ENCODE measurements at regions not wholly inside any gene's neighbourhood (a gene's known extent, or its start where the extent isn't known, plus 50 kb on each side); places are given as distances from the start of the nearest gene placed in this dataset.
"Not testable (repeated sequence)": the region's sequence is repeated elsewhere in the genome, so short reads cannot be mapped to it uniquely, and the experiment has no call there.

DNA sequence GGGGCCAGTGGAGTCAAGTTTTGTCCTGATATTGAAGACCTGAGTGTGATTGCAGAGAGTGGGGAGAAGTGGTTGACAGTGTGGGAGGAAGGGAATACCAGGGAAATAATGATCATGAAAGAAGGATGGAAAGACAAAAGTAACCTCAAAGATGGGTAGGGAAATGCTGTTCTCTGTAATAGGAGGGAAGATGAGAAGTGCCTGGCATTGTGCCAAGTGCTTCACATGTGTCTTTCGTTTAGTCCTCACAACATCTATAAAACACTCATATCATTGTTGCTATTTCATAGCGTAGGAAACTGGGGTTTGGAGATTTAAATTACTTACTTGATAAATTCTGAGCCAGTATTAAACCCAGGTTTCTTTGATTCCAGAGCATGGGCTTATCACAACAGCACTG is 472.3 kb downstream of the LRRC70 start:
- WGBS, 2 donors = 54 to 67% methylated on average over 2 of the region's 2 CpGs
- Histone ChIP-seq H3K27ac (ENCODE audit: low read depth in 2 of 2, low read length in 1 of 2) (no peak overlapping the region), H3K4me1 (ENCODE audit: control insufficient read depth in 2 of 2, insufficient read depth in 2 of 2, low read length in 1 of 2) (no peaks in the 10 kb centered on the region)

DNA sequence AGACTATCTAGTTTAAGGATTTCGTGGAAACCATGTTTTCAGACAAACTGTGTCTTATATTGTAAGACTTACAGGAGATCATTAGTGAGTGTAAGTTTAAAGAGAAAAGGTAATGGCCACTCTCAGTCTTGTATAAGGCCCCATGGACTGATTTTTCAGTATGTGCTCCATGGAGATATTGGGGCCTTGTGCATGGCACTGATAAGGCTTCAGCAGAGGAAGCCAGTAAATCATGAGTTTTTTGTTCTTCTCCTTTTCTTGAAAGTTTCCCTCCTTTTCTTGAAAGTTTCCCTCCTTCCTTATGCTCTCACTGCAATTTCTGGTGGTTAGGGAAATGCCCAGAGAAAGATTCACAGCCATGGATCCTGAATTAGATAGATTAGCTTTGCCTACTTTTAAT is 471.3 kb downstream of the LRRC70 start:
- Histone ChIP-seq H3K27ac (ENCODE audit: low read depth in 2 of 2, low read length in 1 of 2) (no peak overlapping the region), H3K4me3 (ENCODE audit: low read depth in 1 of 2, low read length in 2 of 2) (no peak overlapping the region)

More for the DNA sequence above, 472.3 kb downstream of the LRRC70 start:
- H3K4me3 ChIP-seq (ENCODE audit: low read depth in 1 of 2, low read length in 2 of 2) = no peak overlapping the region
- no peaks in the 10 kb centered on the region for H3K27me3 ChIP-seq (ENCODE audit: control insufficient read depth in 1 of 2, insufficient read depth in 2 of 2, low read length in 2 of 2)
- H3K36me3 ChIP-seq (ENCODE audit: control insufficient read depth in 2 of 2, insufficient read depth in 2 of 2, low read length in 1 of 2) = no peaks in the 10 kb centered on the region
- no peaks in the 10 kb centered on the region for H3K9me3 ChIP-seq (ENCODE audit: control insufficient read depth in 2 of 2, insufficient read depth in 1 of 2, low read depth in 1 of 2, low read length in 1 of 2)

DNA sequence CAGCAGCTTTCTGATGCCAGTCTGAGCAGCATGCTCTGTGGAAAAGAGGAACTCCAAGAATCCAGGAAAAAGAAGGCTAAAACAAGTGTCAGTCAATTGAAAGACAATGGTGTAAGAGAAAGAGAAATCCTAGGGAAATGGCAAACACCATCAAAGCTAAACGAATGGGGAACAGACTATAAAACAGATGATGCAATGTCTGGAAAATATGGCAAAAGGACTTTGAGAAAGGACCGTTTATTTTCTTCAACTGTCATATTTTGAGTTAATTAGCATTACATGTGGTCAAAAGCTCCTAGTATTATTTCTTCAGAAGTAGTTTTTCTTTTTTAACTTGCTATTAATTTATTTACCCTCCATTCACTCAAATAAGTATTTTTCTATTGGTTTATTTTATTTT is 465.2 kb downstream of the LRRC70 start:
- no peaks in the 10 kb centered on the region for H3K9me3 ChIP-seq (ENCODE audit: control insufficient read depth in 2 of 2, insufficient read depth in 1 of 2, low read depth in 1 of 2, low read length in 1 of 2)
- no peaks in the 10 kb centered on the region for H3K27me3 ChIP-seq (ENCODE audit: control insufficient read depth in 1 of 2, insufficient read depth in 2 of 2, low read length in 2 of 2)
- no peaks in the 10 kb centered on the region for H3K4me1 ChIP-seq (ENCODE audit: control insufficient read depth in 2 of 2, insufficient read depth in 2 of 2, low read length in 1 of 2)
- 34 to 46% methylated on average over 2 of the region's 2 CpGs for WGBS, 2 donors
- H3K36me3 ChIP-seq (ENCODE audit: control insufficient read depth in 2 of 2, insufficient read depth in 2 of 2, low read length in 1 of 2) = no peaks in the 10 kb centered on the region
- no peak overlapping the region for H3K4me3 ChIP-seq (ENCODE audit: low read depth in 1 of 2, low read length in 2 of 2)
- no peak overlapping the region for H3K27ac ChIP-seq (ENCODE audit: low read depth in 2 of 2, low read length in 1 of 2)

More for the DNA sequence above, 471.3 kb downstream of the LRRC70 start:
- H3K36me3 ChIP-seq (ENCODE audit: control insufficient read depth in 2 of 2, insufficient read depth in 2 of 2, low read length in 1 of 2) = no peaks in the 10 kb centered on the region
- 61 to 66% methylated on average over 1 of the region's 1 CpG for WGBS, 2 donors
- H3K4me1 ChIP-seq (ENCODE audit: control insufficient read depth in 2 of 2, insufficient read depth in 2 of 2, low read length in 1 of 2) = no peaks in the 10 kb centered on the region
- no peaks in the 10 kb centered on the region for H3K27me3 ChIP-seq (ENCODE audit: control insufficient read depth in 1 of 2, insufficient read depth in 2 of 2, low read length in 2 of 2)
- H3K9me3 ChIP-seq (ENCODE audit: control insufficient read depth in 2 of 2, insufficient read depth in 1 of 2, low read depth in 1 of 2, low read length in 1 of 2) = no peaks in the 10 kb centered on the region

DNA sequence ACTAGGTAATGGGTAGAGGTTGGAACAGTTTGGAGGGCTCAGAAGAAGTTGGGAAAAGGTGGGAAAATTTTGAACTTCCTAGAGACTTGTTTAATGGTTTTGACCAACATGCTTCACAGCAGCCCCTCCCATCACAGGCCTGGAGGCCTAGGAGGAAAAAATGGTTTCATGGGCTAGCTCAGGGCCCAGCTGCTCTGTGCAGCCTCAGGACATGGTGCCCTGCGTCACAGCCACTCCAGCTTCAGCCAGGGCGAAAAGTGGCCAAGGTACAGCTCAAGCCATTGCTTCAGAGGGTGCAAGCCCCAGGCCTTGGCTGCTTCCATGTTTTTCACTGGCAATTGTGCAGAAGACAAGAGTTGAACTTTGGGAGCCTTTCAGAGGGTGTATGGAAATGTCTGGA is 453.7 kb downstream of the LRRC70 start:
- H3K36me3 ChIP-seq (ENCODE audit: control insufficient read depth in 2 of 2, insufficient read depth in 2 of 2, low read length in 1 of 2) = no peaks in the 10 kb centered on the region
- no peak overlapping the region for H3K4me3 ChIP-seq (ENCODE audit: low read depth in 1 of 2, low read length in 2 of 2)
- no peaks in the 10 kb centered on the region for H3K27me3 ChIP-seq (ENCODE audit: control insufficient read depth in 1 of 2, insufficient read depth in 2 of 2, low read length in 2 of 2)
- H3K27ac ChIP-seq (ENCODE audit: low read depth in 2 of 2, low read length in 1 of 2) = no peak overlapping the region
- H3K4me1 ChIP-seq (ENCODE audit: control insufficient read depth in 2 of 2, insufficient read depth in 2 of 2, low read length in 1 of 2) = no peaks in the 10 kb centered on the region
- WGBS, 2 donors = 77 to 78% methylated on average over 2 of the region's 2 CpGs
- peaks cover 6 to 7% of the 10 kb centered on the region in 2 donors for H3K9me3 ChIP-seq (ENCODE audit: control insufficient read depth in 2 of 2, insufficient read depth in 1 of 2, low read depth in 1 of 2, low read length in 1 of 2)

DNA sequence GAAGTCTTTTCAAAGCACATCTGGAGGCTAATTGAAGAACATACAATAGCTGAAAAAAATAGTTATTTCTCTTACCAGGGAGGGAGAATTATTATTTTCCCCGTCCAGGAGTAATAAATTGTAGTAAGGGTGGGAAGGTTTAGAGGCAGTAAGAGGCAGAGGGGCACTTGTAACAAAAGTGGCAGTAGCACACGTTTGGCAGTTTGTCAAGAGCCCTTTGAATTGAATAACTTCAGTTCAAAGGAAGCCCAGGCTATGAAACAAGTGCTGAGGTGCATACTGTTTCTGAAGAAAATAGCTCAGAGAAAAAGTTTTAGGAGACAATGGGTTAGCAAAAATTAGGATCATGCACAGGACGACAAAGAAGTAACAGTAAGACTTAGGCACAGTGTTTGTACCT is 451.3 kb downstream of the LRRC70 start:
- no peak overlapping the region for H3K4me3 ChIP-seq (ENCODE audit: low read depth in 1 of 2, low read length in 2 of 2)
- no peaks in the 10 kb centered on the region for H3K27me3 ChIP-seq (ENCODE audit: control insufficient read depth in 1 of 2, insufficient read depth in 2 of 2, low read length in 2 of 2)
- peaks cover 6 to 7% of the 10 kb centered on the region in 2 donors for H3K9me3 ChIP-seq (ENCODE audit: control insufficient read depth in 2 of 2, insufficient read depth in 1 of 2, low read depth in 1 of 2, low read length in 1 of 2)
- 34 to 37% methylated on average over 3 of the region's 3 CpGs for WGBS, 2 donors
- H3K27ac ChIP-seq (ENCODE audit: low read depth in 2 of 2, low read length in 1 of 2) = no peak overlapping the region
- H3K4me1 ChIP-seq (ENCODE audit: control insufficient read depth in 2 of 2, insufficient read depth in 2 of 2, low read length in 1 of 2) = no peaks in the 10 kb centered on the region
- H3K36me3 ChIP-seq (ENCODE audit: control insufficient read depth in 2 of 2, insufficient read depth in 2 of 2, low read length in 1 of 2) = no peaks in the 10 kb centered on the region

DNA sequence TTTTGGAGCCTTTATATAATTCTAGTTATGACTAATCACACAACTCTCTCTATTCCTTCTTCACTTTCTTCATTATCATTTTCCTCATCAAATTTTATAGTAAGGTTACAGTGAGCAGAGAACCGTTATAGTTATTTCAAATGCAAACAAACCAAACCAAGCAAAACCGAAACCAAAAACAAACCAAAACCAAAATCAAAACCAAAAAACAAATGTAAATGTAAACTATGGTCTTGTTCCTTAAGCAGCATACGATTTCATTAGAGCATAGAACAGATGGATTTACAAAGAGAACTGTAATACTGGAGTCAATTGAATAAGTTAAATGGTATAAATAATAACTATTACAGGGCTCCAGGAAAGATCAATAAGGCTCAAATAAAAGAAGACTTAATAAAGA is 447.1 kb downstream of the LRRC70 start:
- no peak overlapping the region for H3K27ac ChIP-seq (ENCODE audit: low read depth in 2 of 2, low read length in 1 of 2)
- no peaks in the 10 kb centered on the region for H3K4me1 ChIP-seq (ENCODE audit: control insufficient read depth in 2 of 2, insufficient read depth in 2 of 2, low read length in 1 of 2)
- no peak overlapping the region for H3K4me3 ChIP-seq (ENCODE audit: low read depth in 1 of 2, low read length in 2 of 2)
- H3K36me3 ChIP-seq (ENCODE audit: control insufficient read depth in 2 of 2, insufficient read depth in 2 of 2, low read length in 1 of 2) = no peaks in the 10 kb centered on the region
- H3K9me3 ChIP-seq (ENCODE audit: control insufficient read depth in 2 of 2, insufficient read depth in 1 of 2, low read depth in 1 of 2, low read length in 1 of 2) = peaks cover 0 to 2% of the 10 kb centered on the region in 2 donors
- WGBS, 2 donors = 63 to 67% methylated on average over 3 of the region's 3 CpGs
- H3K27me3 ChIP-seq (ENCODE audit: control insufficient read depth in 1 of 2, insufficient read depth in 2 of 2, low read length in 2 of 2) = no peaks in the 10 kb centered on the region

DNA sequence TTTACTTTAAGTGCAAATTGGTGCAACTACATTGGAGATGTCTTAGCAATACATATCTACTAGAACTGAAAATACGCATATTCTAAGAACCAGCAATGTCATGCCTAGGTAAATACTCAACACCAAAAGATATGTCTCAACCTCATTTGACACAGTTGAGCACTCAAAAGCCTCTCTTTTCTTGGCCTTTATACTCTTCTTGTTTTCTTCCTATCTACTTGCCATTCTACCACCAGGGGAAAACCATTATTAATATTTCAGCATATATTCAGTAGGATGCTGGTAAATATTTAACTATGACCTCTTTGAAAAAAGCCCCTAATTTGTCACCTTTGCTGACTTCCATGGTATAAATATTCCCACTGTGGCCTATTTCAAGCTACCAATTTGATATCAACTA is 443.8 kb downstream of the LRRC70 start:
- Histone ChIP-seq H3K4me3 (ENCODE audit: low read depth in 1 of 2, low read length in 2 of 2) (no peak overlapping the region), H3K27ac (ENCODE audit: low read depth in 2 of 2, low read length in 1 of 2) (no peak overlapping the region), H3K4me1 (ENCODE audit: control insufficient read depth in 2 of 2, insufficient read depth in 2 of 2, low read length in 1 of 2) (no peaks in the 10 kb centered on the region), H3K9me3 (ENCODE audit: control insufficient read depth in 2 of 2, insufficient read depth in 1 of 2, low read depth in 1 of 2, low read length in 1 of 2) (no peaks in the 10 kb centered on the region), H3K36me3 (ENCODE audit: control insufficient read depth in 2 of 2, insufficient read depth in 2 of 2, low read length in 1 of 2) (no peaks in the 10 kb centered on the region), H3K27me3 (ENCODE audit: control insufficient read depth in 1 of 2, insufficient read depth in 2 of 2, low read length in 2 of 2) (no peaks in the 10 kb centered on the region)
- 95 to 98% methylated on average over 1 of the region's 1 CpG for WGBS, 2 donors

DNA sequence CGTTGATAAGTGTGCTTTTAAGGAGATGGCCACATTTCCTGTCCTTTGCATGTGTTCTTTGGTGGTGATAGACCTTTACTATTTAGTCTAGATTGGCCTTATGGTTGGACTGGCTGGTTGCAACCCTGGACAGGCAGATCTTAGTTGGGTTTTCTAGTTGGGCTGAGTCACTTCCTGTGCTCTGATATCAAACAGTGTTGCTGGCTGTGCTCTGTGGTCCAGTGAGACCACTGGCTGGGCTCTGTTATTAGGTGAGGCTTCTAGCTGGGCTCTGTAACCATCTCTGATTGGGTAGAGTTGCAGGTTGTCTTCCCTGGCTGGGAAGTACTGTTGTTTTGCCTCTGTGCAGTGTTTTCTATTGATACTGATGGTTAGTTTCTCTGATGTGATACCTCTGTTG is 432.5 kb downstream of the LRRC70 start:
- H3K9me3 ChIP-seq (ENCODE audit: control insufficient read depth in 2 of 2, insufficient read depth in 1 of 2, low read depth in 1 of 2, low read length in 1 of 2) = peaks cover 5 to 8% of the 10 kb centered on the region in 2 donors
- no peaks in the 10 kb centered on the region for H3K4me1 ChIP-seq (ENCODE audit: control insufficient read depth in 2 of 2, insufficient read depth in 2 of 2, low read length in 1 of 2)
- H3K36me3 ChIP-seq (ENCODE audit: control insufficient read depth in 2 of 2, insufficient read depth in 2 of 2, low read length in 1 of 2) = no peaks in the 10 kb centered on the region
- WGBS, 2 donors = 42 to 53% methylated on average over 1 of the region's 1 CpG
- H3K27me3 ChIP-seq (ENCODE audit: control insufficient read depth in 1 of 2, insufficient read depth in 2 of 2, low read length in 2 of 2) = no peaks in the 10 kb centered on the region
- no peak overlapping the region for H3K27ac ChIP-seq (ENCODE audit: low read depth in 2 of 2, low read length in 1 of 2)
- no peak overlapping the region for H3K4me3 ChIP-seq (ENCODE audit: low read depth in 1 of 2, low read length in 2 of 2)

DNA sequence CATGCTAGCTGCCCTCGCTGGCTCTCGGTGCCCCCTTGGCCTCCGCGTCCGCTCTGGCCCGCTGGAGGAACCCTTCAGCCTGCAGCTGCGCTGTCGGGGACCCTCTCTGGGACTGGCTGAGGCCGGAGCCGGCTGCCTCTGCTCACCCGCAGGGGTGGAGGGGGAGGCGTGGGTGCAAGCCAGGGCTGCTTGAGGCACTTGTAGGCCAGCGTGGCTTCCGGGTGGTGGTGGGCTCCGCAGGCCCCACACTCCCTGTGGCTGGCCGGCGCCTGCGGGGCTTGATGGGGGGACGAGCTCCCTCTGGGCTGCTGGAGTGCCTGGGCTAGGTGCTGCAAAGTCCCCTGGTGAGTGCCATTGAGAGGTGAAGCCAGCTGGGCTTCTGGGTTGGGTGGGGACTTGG is 429.6 kb downstream of the LRRC70 start:
- H3K4me1 ChIP-seq (ENCODE audit: control insufficient read depth in 2 of 2, insufficient read depth in 2 of 2, low read length in 1 of 2) = no peaks in the 10 kb centered on the region
- no peak overlapping the region for H3K27ac ChIP-seq (ENCODE audit: low read depth in 2 of 2, low read length in 1 of 2)
- peaks cover 5 to 8% of the 10 kb centered on the region in 2 donors for H3K9me3 ChIP-seq (ENCODE audit: control insufficient read depth in 2 of 2, insufficient read depth in 1 of 2, low read depth in 1 of 2, low read length in 1 of 2)
- no peak overlapping the region for H3K4me3 ChIP-seq (ENCODE audit: low read depth in 1 of 2, low read length in 2 of 2)
- no peaks in the 10 kb centered on the region for H3K27me3 ChIP-seq (ENCODE audit: control insufficient read depth in 1 of 2, insufficient read depth in 2 of 2, low read length in 2 of 2)
- WGBS, 2 donors = 91 to 94% methylated on average over 19 of the region's 19 CpGs
- no peaks in the 10 kb centered on the region for H3K36me3 ChIP-seq (ENCODE audit: control insufficient read depth in 2 of 2, insufficient read depth in 2 of 2, low read length in 1 of 2)

DNA sequence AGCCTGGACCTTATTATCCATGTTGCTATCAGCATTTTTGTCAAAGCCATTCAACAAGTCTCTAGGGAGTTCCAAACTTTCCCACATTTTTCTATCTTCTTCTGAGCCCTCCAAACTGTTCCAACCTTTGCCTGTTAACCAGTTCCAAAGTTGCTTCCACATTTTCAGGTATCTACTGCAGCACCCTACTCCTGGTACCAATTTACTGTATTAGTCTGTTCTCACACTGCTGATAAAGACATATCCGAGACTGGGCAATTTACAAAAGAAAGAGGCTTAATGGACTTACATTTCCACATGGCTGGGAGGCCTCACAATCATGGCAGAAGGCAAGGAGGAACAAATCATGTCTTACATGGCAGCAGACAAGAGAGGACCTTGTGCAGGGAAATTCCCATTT is 416.2 kb downstream of the LRRC70 start:
- 44 to 54% methylated on average over 1 of the region's 1 CpG for WGBS, 2 donors
- H3K4me3 ChIP-seq (ENCODE audit: low read depth in 1 of 2, low read length in 2 of 2); H3K9me3 ChIP-seq (ENCODE audit: control insufficient read depth in 2 of 2, insufficient read depth in 1 of 2, low read depth in 1 of 2, low read length in 1 of 2); H3K27ac ChIP-seq (ENCODE audit: low read depth in 2 of 2, low read length in 1 of 2); H3K4me1 ChIP-seq (ENCODE audit: control insufficient read depth in 2 of 2, insufficient read depth in 2 of 2, low read length in 1 of 2); H3K36me3 ChIP-seq (ENCODE audit: control insufficient read depth in 2 of 2, insufficient read depth in 2 of 2, low read length in 1 of 2); H3K27me3 ChIP-seq (ENCODE audit: control insufficient read depth in 1 of 2, insufficient read depth in 2 of 2, low read length in 2 of 2): not testable (repeated sequence)

Data from esophagus (tissue), 2 donors.